Kidney glomerular epithelial cell (primary cell): ENCODE measurements at regions not wholly inside any gene's neighbourhood (a gene's known extent, or its start where the extent isn't known, plus 50 kb on each side); places are given as distances from the start of the nearest gene placed in this dataset.

Source experiments
- DNase-seq: peaks from one replicate; lab custom pipeline; 2025; lab: John Stamatoyannopoulos, UW

GRCh38 chr5:61596265-61596664 is 264.2 kb downstream of the ZSWIM6 start:
- no peak for DNase-seq

DNA sequence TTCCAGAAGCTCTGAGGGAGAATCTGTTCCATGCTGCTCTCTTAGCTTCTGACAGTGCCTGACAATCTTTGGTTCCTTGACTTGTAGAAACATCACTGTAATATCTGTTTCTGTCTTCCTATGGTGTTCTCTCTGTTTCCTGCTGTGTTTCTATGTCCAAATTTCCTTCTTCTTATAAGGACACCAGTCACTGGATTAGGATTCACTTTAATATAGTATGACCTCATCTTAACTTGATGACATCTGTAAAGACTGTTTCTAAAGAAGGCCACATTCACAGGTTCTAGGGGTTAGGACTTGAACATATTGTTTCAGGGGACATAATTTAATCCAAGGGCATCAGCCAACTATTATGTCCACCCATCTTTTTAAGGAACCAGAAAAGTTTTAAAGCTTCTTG is 265.6 kb downstream of the ZSWIM6 start:
- no peak for DNase-seq

- DNase-seq: no peak
Measured at GRCh38 chr5:61598126-61598525, 266.1 kb downstream of the ZSWIM6 start.

- DNase-seq: no peak
Measured at GRCh38 chr5:61599370-61600122, 267.5 kb downstream of the ZSWIM6 start.

- no peak for DNase-seq
Measured at GRCh38 chr5:61600123-61600444, 268.0 kb downstream of the ZSWIM6 start.

DNA sequence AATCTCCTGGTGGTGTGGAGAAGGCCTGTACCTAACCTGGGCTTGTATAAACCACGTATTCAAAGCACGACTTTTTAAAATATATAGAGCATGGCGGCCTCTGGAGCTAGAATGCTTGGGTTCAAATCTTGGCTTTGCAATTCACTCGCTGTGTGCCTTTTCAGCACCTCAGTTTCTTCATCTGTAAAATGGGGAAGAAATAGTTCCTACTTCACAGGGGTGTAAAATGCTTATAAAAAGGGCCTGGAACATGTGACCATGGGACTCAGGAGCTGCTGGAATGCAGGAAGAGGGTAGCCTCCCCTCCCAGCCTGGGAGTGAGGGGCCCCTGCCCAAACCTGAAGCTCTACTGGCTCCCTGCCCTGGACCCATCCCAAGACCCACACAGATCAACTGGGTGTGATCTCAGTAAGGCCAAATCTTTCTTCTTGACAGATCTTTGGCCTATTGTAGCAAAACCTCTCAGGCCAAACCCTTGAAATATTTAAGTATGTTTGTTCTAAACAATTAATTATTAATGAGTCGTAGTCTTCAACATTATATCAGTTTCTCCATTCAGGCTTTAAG is 269.0 kb downstream of the ZSWIM6 start:
- no peak for DNase-seq

GRCh38 chr5:61603211-61603908 is 271.3 kb downstream of the ZSWIM6 start:
- no peak for DNase-seq

- no peak for DNase-seq
Measured at GRCh38 chr5:61604076-61605025, 272.3 kb downstream of the ZSWIM6 start.

GRCh38 chr5:61609840-61610677 is 278.0 kb downstream of the ZSWIM6 start:
- DNase-seq: no peak

GRCh38 chr5:61610678-61611024 is 278.6 kb downstream of the ZSWIM6 start:
- no peak for DNase-seq

GRCh38 chr5:61612431-61612830 is 280.4 kb downstream of the ZSWIM6 start:
- no peak for DNase-seq

DNA sequence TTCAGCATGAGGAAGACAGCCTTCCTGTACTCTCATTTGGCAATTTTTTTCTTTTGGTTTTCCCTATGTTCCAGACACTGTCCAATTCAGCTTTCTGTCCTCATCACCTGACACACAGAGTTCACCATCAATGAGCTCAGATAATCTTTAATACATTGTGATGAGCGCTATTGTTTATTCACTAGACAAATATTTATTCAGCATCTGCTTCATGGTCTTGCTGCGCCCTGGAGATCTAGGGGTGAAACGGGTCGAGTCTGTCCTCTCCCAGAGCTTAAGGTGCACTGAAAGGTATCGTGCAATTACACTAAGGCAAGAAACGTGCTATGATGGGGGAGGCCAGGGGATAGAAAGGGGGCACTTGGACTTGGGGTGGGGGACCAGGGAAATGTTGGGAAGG is 281.6 kb downstream of the ZSWIM6 start:
- DNase-seq: no peak

DNA sequence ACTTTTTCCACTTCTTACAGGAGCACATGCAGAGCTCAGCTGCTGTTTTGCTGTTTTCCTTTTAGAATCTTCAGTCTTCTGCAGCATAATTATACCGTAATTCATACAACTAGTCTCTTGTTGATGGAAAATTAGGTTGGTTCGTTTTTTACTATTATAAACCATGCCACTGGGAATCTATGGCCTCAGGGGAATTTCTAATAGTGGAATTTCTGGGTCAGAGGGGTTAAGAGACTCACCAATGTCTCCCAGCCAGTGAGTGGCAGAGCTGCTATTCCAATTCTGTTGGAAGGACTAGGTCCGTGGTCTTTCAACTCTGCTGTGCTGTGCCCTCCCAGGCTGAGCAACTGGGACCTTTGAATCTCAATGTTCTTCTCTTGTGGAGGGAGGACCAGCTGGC is 282.5 kb downstream of the ZSWIM6 start:
- no peak for DNase-seq

DNA sequence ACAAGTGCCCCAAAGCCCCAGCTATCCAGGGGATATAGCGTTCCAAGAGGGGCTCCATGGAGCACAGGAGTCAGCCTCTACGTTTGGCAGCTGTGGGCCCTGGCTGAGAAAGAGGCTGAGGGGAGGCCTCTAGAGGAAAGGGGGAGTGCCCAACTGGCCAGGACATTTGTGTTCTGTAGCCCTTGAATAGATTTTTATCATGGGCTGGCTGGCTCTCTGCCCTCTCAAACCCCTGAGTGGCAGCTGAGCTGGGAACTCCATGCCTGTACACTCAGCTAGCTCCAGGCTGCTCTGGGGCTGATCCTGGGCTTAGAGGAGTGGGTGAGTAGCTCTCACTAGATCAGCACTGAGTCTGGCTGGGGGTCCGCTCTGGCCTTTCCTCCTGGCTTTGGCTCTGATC is 285.0 kb downstream of the ZSWIM6 start:
- no peak for DNase-seq

DNA sequence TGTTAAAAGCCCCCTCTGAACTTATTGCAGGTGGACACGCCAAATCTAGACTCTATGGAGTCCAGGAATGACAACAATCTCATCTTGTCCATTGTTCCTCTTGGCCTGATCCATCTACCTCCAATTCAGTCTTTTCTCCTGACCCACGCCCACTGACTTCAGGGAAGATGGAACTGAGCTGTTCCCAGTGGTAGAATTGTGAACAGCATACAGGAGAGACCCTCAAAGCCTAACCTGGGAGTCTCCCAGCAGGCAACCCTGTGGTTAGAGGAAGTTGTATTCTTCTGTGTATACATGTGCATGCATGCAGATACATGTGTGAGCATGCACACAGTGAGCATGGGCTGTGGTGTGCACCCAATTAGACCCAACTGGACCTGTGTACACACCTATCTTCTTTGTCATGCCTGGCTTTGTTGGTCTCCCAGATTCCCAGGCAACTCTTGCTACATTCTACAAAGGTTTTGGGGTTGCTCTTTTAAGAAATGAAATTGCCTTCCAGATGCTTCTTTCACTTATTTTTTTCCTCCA is 286.0 kb downstream of the ZSWIM6 start:
- DNase-seq: no peak

DNA sequence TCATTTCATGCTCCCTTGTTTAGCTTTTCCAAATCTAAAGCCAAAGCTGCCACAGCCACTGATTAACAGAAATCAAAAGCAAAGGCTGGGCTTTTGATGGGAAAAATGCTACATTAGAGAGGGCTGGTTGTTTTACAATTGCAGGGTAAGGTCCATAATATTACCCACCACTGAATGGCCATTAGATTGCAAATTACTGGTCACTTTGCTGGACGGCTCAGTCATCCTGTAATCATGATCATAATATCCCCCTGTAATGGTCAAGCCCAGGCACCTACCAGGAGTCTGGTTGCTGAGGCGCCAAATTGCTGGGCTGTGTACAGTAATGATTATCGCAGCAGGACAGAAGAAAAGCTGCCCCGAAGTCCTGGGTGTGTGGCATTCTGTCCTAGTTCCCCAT is 286.5 kb downstream of the ZSWIM6 start:
- no peak for DNase-seq

DNA sequence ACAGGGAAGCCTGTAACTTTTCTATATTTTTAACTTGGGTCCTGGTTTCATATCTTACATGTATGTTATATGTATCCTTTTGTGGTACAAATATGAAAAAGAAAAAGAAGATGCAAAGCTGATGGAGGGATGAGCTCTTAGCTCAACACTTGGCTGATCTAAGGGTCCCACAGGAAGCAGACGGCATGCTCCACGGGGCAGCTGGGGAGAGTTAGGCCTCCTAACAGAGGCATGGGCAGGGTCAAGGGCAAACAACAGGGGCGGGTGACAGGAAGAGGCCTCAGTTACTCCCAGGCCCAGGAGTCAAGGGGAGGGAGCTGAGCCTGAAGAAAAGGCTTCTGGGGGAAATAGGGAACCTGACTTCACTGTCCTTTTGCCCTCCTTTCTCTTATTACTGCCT is 287.2 kb downstream of the ZSWIM6 start:
- no peak for DNase-seq

DNA sequence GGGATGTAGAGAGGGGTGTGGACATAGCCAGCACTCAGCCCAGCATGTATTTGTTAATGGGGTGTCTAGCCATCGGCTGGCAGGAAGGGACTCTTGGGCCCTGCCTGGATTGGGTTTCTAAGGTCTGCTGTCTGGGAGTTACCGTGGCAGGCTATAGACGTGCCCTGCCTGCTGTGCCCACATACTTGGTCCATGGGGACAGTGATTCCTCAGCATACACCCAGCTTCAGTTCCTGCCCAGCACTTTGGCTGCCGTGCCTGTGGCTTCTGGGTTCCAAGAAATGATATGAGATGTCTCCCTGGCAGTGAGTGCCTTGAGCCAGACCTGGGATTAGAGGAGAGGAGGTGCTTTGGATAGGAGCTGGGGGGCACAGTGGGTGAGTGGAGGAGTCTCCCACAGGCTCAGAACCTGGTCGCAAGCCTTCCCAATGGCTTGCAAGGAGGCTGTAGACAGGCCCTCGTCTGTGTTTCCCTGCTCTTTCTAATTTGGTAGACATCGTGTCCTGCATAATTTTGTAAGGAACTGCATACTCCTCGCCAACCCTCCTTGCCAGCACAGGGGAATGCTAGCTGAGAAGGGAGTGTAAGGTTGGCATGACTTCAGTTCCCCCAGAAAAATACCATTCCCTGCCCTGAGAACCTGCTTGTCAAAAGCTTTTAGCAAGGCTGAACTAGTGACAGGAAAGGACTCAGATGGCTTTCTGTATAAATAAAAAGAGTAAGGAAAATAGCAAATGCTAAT is 287.9 kb downstream of the ZSWIM6 start:
- no peak for DNase-seq

GRCh38 chr5:61620699-61621182 is 288.7 kb downstream of the ZSWIM6 start:
- DNase-seq: no peak

GRCh38 chr5:61621202-61621650 is 289.2 kb downstream of the ZSWIM6 start:
- no peak for DNase-seq
